Spleen (tissue), 11 donors: ENCODE measurements at regions not wholly inside any gene's neighbourhood (a gene's known extent, or its start where the extent isn't known, plus 50 kb on each side); places are given as distances from the start of the nearest gene placed in this dataset.

Experiments used
- DNase-seq: peaks from one replicate; pipeline ENCODE4 v3.0.0-alpha.2; 2020
- H3K27ac ChIP-seq, 8 donors: fragments of 200-600 bp; sonication (generic) in 7 of 8; 1 replicate in 4 of 8; 2 replicates in 4 of 8; pipeline versions ENCODE4 v1.5.0 to v1.8.0; 2016 to 2021; ENCODE audit warnings: inconsistent platforms in 4 of 8, mild to moderate bottlenecking in 4 of 8, moderate library complexity in 1 of 8
- H3K27me3 ChIP-seq, 7 donors: fragments of 200-600 bp; sonication (generic) in 6 of 7; replicated peaks in 1 of 7; 1 replicate in 4 of 7; 2 replicates in 3 of 7; pipeline versions ENCODE4 v1.5.0 to v1.8.0; 2016 to 2021; ENCODE audit warnings: inconsistent platforms in 3 of 7, mild to moderate bottlenecking in 1 of 7
- H3K36me3 ChIP-seq, 6 donors: fragments of 200-600 bp; sonication (generic) in 5 of 6; 1 replicate in 4 of 6; 2 replicates in 2 of 6; pipeline versions ENCODE4 v1.5.0 to v1.8.0; 2016 to 2021; ENCODE audit warnings: inconsistent platforms in 2 of 6
- H3K4me1 ChIP-seq, 6 donors: fragments of 200-600 bp; sonication (generic) in 5 of 6; 1 replicate in 3 of 6; 2 replicates in 3 of 6; pipeline versions ENCODE4 v1.5.0 to v1.8.0; 2016 to 2021; ENCODE audit warnings: inconsistent platforms in 3 of 6
- H3K4me3 ChIP-seq, 8 donors: fragments of 200-600 bp; sonication (generic) in 7 of 8; 1 replicate in 4 of 8; 2 replicates in 4 of 8; pipeline versions ENCODE4 v1.5.0 to v1.8.0; 2016 to 2021; ENCODE audit warnings: inconsistent platforms in 4 of 8, mild to moderate bottlenecking in 4 of 8, moderate library complexity in 2 of 8
- H3K9me3 ChIP-seq, 8 donors: fragments of 200-600 bp; sonication (generic) in 7 of 8; 1 replicate in 4 of 8; 2 replicates in 4 of 8; pipeline versions ENCODE4 v1.5.0 to v1.8.0; 2016 to 2021; ENCODE audit warnings: inconsistent platforms in 4 of 8
- CTCF ChIP-seq, 11 experiments: fragments of 200-600 bp in 7 of 11; fragments of 450-650 bp in 4 of 11; sonication (generic) in 4 of 11; IDR thresholded peaks in 8 of 11; conservative IDR thresholded peaks in 3 of 11; 1 replicate in 7 of 11; 2 replicates in 4 of 11; pipeline versions ENCODE4 v1.4.0 to v1.8.0; 2016 to 2021; ENCODE audit warnings: antibody characterized with exemption in 11 of 11, inconsistent platforms in 4 of 11, mild to moderate bottlenecking in 1 of 11
- POLR2A ChIP-seq, 3 donors: fragments of 450-650 bp; IDR thresholded peaks; one replicate each; pipeline ENCODE4 v1.5.1; 2017; ENCODE audit warnings: antibody characterized with exemption in 3 of 3, mild to moderate bottlenecking in 1 of 3
- POLR2AphosphoS5 ChIP-seq, 3 donors: sonication (generic); formaldehyde crosslinking; IDR thresholded peaks; one replicate each; pipeline ENCODE4 v1.5.1; 2017; ENCODE audit warnings: antibody characterized with exemption in 3 of 3
- WGBS, 5 donors: extraction: QIAGEN DNeasy Blood & Tissue Kit in 3 of 5; methylation state at CpG; one replicate each; pipeline versions ENCODE4 v1.1.5 to v1.1.7; 2013 to 2018; 5-methylcytosine and 5-hydroxymethylcytosine counted together
- intact Hi-C: fragments of 100-400 bp; cut with DNase I; formaldehyde crosslinking; loops from one replicate; pipeline ENCODE4 v1.15.0; 2023; ENCODE audit warnings: low total_unique reads
- donor health status: healthy with polysubstance abuse.
- donor health status: DM: no; HTN: no; CAD: no; lungs with moderate emphysema.
- donor health status: DM: no; HTN: no; CAD: no.
- donor health status: Bipolar disorder and iron deficiency.
- donor health status: healthy.
- donor health status: DM: no; HTN: no; CAD: no.
- donor health status: DM: yes; HTN: yes; CAD: no.

GRCh38 chr12:25001311-25001710 lies 52.4 kb upstream of the BCAT1 start:
- no peak overlapping the region for H3K27ac ChIP-seq
- no peak overlapping the region for H3K4me3 ChIP-seq
- DNase-seq = no peak
- no peaks in the 10 kb centered on the region for H3K36me3 ChIP-seq
- TF ChIP-seq CTCF (IDR thresholded peaks at IDR 0.05 in 8 of 11, conservative IDR thresholded peaks at IDR 0.05 in 3 of 11) (no peak), POLR2AphosphoS5 (IDR thresholded peaks at IDR 0.05) (no peak), POLR2A (IDR thresholded peaks at IDR 0.05) (no peak)
- H3K4me1 ChIP-seq = peaks cover 9 to 71% (median 28%) of the 10 kb centered on the region in 6 donors
- H3K9me3 ChIP-seq = no peaks in the 10 kb centered on the region
- intact Hi-C loops = no loop called here
- no peaks in the 10 kb centered on the region for H3K27me3 ChIP-seq
- 64 to 78% (median 67%) methylated on average over 2 of the region's 2 CpGs for WGBS, 5 donors
